GM12872 (cell line): ENCODE measurements at regions not wholly inside any gene's neighbourhood (a gene's known extent, or its start where the extent isn't known, plus 50 kb on each side); places are given as distances from the start of the nearest gene placed in this dataset.

Experiments used
- CTCF ChIP-seq: IDR thresholded peaks from 3 replicates; pipeline ENCODE4 v1.5.1; 2011; ENCODE audit warnings: low read depth, mild to moderate bottlenecking, low read length, moderate library complexity; ENCODE audit not compliant: insufficient read depth

GRCh38 chr6:156555116-156555515 is 222.1 kb upstream of the ARID1B start:
- TF ChIP-seq CTCF = no peak

- TF ChIP-seq CTCF = no peak
These were observed 223.0 kb upstream of the ARID1B start for GRCh38 chr6:156554160-156554559.

- no peak for TF ChIP-seq CTCF
These were observed 224.3 kb upstream of the ARID1B start for GRCh38 chr6:156552849-156553248.

- no peak for TF ChIP-seq CTCF
These were observed 226.2 kb upstream of the ARID1B start for GRCh38 chr6:156550949-156551348.

- no peak for TF ChIP-seq CTCF
These were observed 231.2 kb upstream of the ARID1B start for GRCh38 chr6:156545931-156546330.

- TF ChIP-seq CTCF = no peak
These were observed 232.2 kb upstream of the ARID1B start for GRCh38 chr6:156545021-156545420.

- TF ChIP-seq CTCF = no peak
These were observed 233.1 kb upstream of the ARID1B start for GRCh38 chr6:156544046-156544445.

- TF ChIP-seq CTCF = no peak
These were observed 233.7 kb upstream of the ARID1B start for GRCh38 chr6:156543431-156543830.
